MM.1S (cell line): ENCODE measurements at regions not wholly inside any gene's neighbourhood (a gene's known extent, or its start where the extent isn't known, plus 50 kb on each side); places are given as distances from the start of the nearest gene placed in this dataset.

Source experiments
- DNase-seq: peaks from one replicate; pipeline ENCODE4 v3.0.0-alpha.2; 2015
- H2AFZ ChIP-seq: fragments of 300-600 bp; sonication (generic); 2 replicates; pipeline ENCODE4 v1.6.0; 2016; ENCODE audit warnings: antibody characterized with exemption, low read length
- H3F3A ChIP-seq: fragments of 300-600 bp; sonication (generic); 2 replicates; pipeline ENCODE4 v1.6.1; 2016; ENCODE audit warnings: mild to moderate bottlenecking, antibody characterized with exemption, low read length, moderate library complexity, mixed read lengths; ENCODE audit not compliant: insufficient read depth
- H3K27ac ChIP-seq: fragments of 300-600 bp; sonication (generic); 2 replicates; pipeline ENCODE4 v1.5.1; 2016; ENCODE audit warnings: mild to moderate bottlenecking, low read length
- H3K27me3 ChIP-seq: fragments of 300-600 bp; sonication (generic); replicated peaks from 2 replicates; pipeline ENCODE4 v1.6.0; 2016; ENCODE audit warnings: low read length; ENCODE audit not compliant: insufficient read depth
- H3K36me3 ChIP-seq: fragments of 300-600 bp; sonication (generic); replicated peaks from 2 replicates; pipeline ENCODE4 v1.6.1; 2016; ENCODE audit warnings: mild to moderate bottlenecking, low read length, mixed read lengths; ENCODE audit not compliant: insufficient read depth
- H3K4me1 ChIP-seq: fragments of 300-600 bp; sonication (generic); 2 replicates; pipeline ENCODE4 v1.6.1; 2016; ENCODE audit warnings: low read length, mixed read lengths
- H3K4me2 ChIP-seq: fragments of 300-600 bp; sonication (generic); 2 replicates; pipeline ENCODE4 v1.6.0; 2016; ENCODE audit warnings: low read depth, low read length
- H3K4me3 ChIP-seq: fragments of 300-600 bp; sonication (generic); 2 replicates; pipeline ENCODE4 v1.5.1; 2016; ENCODE audit warnings: low read length, mixed read lengths
- H3K79me2 ChIP-seq: fragments of 300-600 bp; sonication (generic); 2 replicates; pipeline ENCODE4 v1.6.1; 2016; ENCODE audit warnings: mixed run types, low read length, mixed read lengths
- H3K9ac ChIP-seq: fragments of 300-600 bp; sonication (generic); 2 replicates; pipeline ENCODE4 v1.6.1; 2016; ENCODE audit warnings: low read length, mixed read lengths
- H3K9me2 ChIP-seq: fragments of 300-600 bp; sonication (generic); replicated peaks from 2 replicates; pipeline ENCODE4 v1.6.1; 2016; ENCODE audit warnings: mild to moderate bottlenecking, low read length, mixed read lengths; ENCODE audit not compliant: insufficient read depth
- H3K9me3 ChIP-seq: fragments of 300-600 bp; sonication (generic); replicated peaks from 2 replicates; pipeline ENCODE4 v1.6.1; 2016; ENCODE audit warnings: mild to moderate bottlenecking, low read length, mixed read lengths; ENCODE audit not compliant: insufficient read depth
- H4K20me1 ChIP-seq: fragments of 300-600 bp; sonication (generic); 2 replicates; pipeline ENCODE4 v1.6.1; 2016; ENCODE audit warnings: mild to moderate bottlenecking, low read length, moderate library complexity, mixed read lengths; ENCODE audit not compliant: insufficient read depth
- CTCF ChIP-seq: fragments of 300-600 bp; sonication (generic); IDR thresholded peaks from 2 replicates; pipeline ENCODE4 v1.5.1; 2016; ENCODE audit warnings: antibody characterized with exemption, low read length, mixed read lengths
- EZH2 ChIP-seq: fragments of 300-600 bp; sonication (generic); optimal IDR thresholded peaks from 2 replicates; pipeline ENCODE3; 2017; ENCODE audit warnings: low read depth, mild to moderate bottlenecking, antibody characterized with exemption, low read length, mixed read lengths
- EZH2phosphoT487 ChIP-seq: fragments of 300-600 bp; sonication (generic); IDR thresholded peaks from 2 replicates; pipeline ENCODE4 v1.6.1; 2018; ENCODE audit warnings: antibody characterized with exemption, low read length

GRCh38 chr13:84098273-84098672 lies 216.0 kb upstream of the SLITRK1 start:
- Histone ChIP-seq H3K4me1 (no peaks in the 10 kb centered on the region), H3K9me3 (no peaks in the 10 kb centered on the region; the same call in 1 of the 2 replicates), H2AFZ (no peak overlapping the region), H3K9me2 (no peaks in the 10 kb centered on the region), H3F3A (no peaks in the 10 kb centered on the region), H3K27ac (no peak overlapping the region), H3K79me2 (no peaks in the 10 kb centered on the region), H3K4me3 (no peak overlapping the region), H3K27me3 (no peaks in the 10 kb centered on the region), H4K20me1 (no peaks in the 10 kb centered on the region), H3K9ac (no peak overlapping the region), H3K4me2 (no peak overlapping the region), H3K36me3 (no peaks in the 10 kb centered on the region)
- TF ChIP-seq EZH2phosphoT487 (no peak), EZH2 (no peak), CTCF (no peak)
- DNase-seq: no peak

- Histone ChIP-seq H4K20me1 (no peaks in the 10 kb centered on the region), H2AFZ (no peak overlapping the region), H3K9me2 (no peaks in the 10 kb centered on the region), H3K4me2 (no peak overlapping the region), H3K9me3 (no peaks in the 10 kb centered on the region; the same call in 1 of the 2 replicates), H3K79me2 (no peaks in the 10 kb centered on the region), H3K4me1 (no peaks in the 10 kb centered on the region), H3K27me3 (no peaks in the 10 kb centered on the region), H3K9ac (no peak overlapping the region), H3K4me3 (no peak overlapping the region), H3K36me3 (no peaks in the 10 kb centered on the region), H3F3A (no peaks in the 10 kb centered on the region), H3K27ac (no peak overlapping the region)
- TF ChIP-seq CTCF (no peak), EZH2 (no peak), EZH2phosphoT487 (no peak)
- no peak for DNase-seq
These were observed 214.9 kb upstream of the SLITRK1 start for GRCh38 chr13:84097148-84097547.

GRCh38 chr13:84096216-84096615 lies 213.9 kb upstream of the SLITRK1 start:
- H3K27ac ChIP-seq: no peak overlapping the region
- TF ChIP-seq EZH2phosphoT487 (no peak), CTCF (no peak), EZH2 (no peak)
- H3K9me3 ChIP-seq: no peaks in the 10 kb centered on the region
- H3K27me3 ChIP-seq: no peaks in the 10 kb centered on the region
- H3K4me3 ChIP-seq: no peak overlapping the region
- H3K9ac ChIP-seq: no peak overlapping the region
- H2AFZ ChIP-seq: no peak overlapping the region
- H3K79me2 ChIP-seq: no peaks in the 10 kb centered on the region
- H4K20me1 ChIP-seq: no peaks in the 10 kb centered on the region
- H3K9me2 ChIP-seq: no peaks in the 10 kb centered on the region
- no peaks in the 10 kb centered on the region for H3K4me1 ChIP-seq
- H3K4me2 ChIP-seq: no peak overlapping the region
- no peaks in the 10 kb centered on the region for H3K36me3 ChIP-seq
- H3F3A ChIP-seq: no peaks in the 10 kb centered on the region
- no peak for DNase-seq
